Spinal cord (tissue), 9 donors: ENCODE measurements at regions not wholly inside any gene's neighbourhood (a gene's known extent, or its start where the extent isn't known, plus 50 kb on each side); places are given as distances from the start of the nearest gene placed in this dataset.

Experiments
- DNase-seq, 6 donors: peaks; one replicate each; pipeline versions ENCODE4 v3.0.0 to v3.0.0-alpha.2; 2013 to 2015; ENCODE audit warnings: low spot score in 6 of 6, low read depth in 4 of 6
- H3K27ac ChIP-seq: one replicate; pipeline ENCODE4 v1.5.1; 2013; ENCODE audit warnings: low read depth, low read length, control low read depth
- H3K27me3 ChIP-seq: one replicate; pipeline ENCODE4 v1.6.1; 2013; ENCODE audit warnings: low read length; ENCODE audit not compliant: control insufficient read depth, insufficient read depth
- H3K36me3 ChIP-seq: one replicate; pipeline ENCODE4 v1.6.1; 2013; ENCODE audit warnings: low read length; ENCODE audit not compliant: control insufficient read depth, insufficient read depth
- H3K4me1 ChIP-seq: one replicate; pipeline ENCODE4 v1.6.1; 2013; ENCODE audit warnings: low read length; ENCODE audit not compliant: control insufficient read depth, insufficient read depth
- H3K4me3 ChIP-seq: one replicate; pipeline ENCODE4 v1.5.1; 2013; ENCODE audit warnings: low read depth, low read length, control low read depth
- H3K9me3 ChIP-seq: one replicate; pipeline ENCODE4 v1.6.1; 2013; ENCODE audit warnings: low read length; ENCODE audit not compliant: control insufficient read depth, insufficient read depth
- WGBS: methylation state at CpG from one replicate; pipeline ENCODE4 v1.1.5; 2013; ENCODE audit warnings: missing lambda C conversion rate; ENCODE audit not compliant: insufficient coverage; 5-methylcytosine and 5-hydroxymethylcytosine counted together
- donor health status: healthy.

GRCh38 chr1:78286686-78287085 is 204.1 kb upstream of the PTGFR start:
- H3K27me3 ChIP-seq = no peaks in the 10 kb centered on the region
- no peak overlapping the region for H3K4me3 ChIP-seq
- H3K9me3 ChIP-seq = no peaks in the 10 kb centered on the region
- WGBS = 83% methylated on average over 1 of the region's 3 CpGs
- no peak overlapping the region for H3K27ac ChIP-seq
- no peak for DNase-seq
- no peaks in the 10 kb centered on the region for H3K4me1 ChIP-seq
- H3K36me3 ChIP-seq = no peaks in the 10 kb centered on the region

GRCh38 chr1:78289603-78290002 is 201.2 kb upstream of the PTGFR start:
- no peaks in the 10 kb centered on the region for H3K4me1 ChIP-seq
- H3K9me3 ChIP-seq = no peaks in the 10 kb centered on the region
- DNase-seq = no peak
- no peaks in the 10 kb centered on the region for H3K36me3 ChIP-seq
- no peaks in the 10 kb centered on the region for H3K27me3 ChIP-seq
- H3K4me3 ChIP-seq = no peak overlapping the region
- WGBS = no CpG with 5 or more reads among the region's 1 CpG
- no peak overlapping the region for H3K27ac ChIP-seq

GRCh38 chr1:78291418-78291817 is 199.4 kb upstream of the PTGFR start:
- no peak for DNase-seq
- Histone ChIP-seq H3K4me3 (no peak overlapping the region), H3K27me3 (no peaks in the 10 kb centered on the region), H3K4me1 (no peaks in the 10 kb centered on the region), H3K27ac (no peak overlapping the region), H3K36me3 (no peaks in the 10 kb centered on the region), H3K9me3 (no peaks in the 10 kb centered on the region)
- WGBS = no CpG with 5 or more reads among the region's 2 CpGs

DNA sequence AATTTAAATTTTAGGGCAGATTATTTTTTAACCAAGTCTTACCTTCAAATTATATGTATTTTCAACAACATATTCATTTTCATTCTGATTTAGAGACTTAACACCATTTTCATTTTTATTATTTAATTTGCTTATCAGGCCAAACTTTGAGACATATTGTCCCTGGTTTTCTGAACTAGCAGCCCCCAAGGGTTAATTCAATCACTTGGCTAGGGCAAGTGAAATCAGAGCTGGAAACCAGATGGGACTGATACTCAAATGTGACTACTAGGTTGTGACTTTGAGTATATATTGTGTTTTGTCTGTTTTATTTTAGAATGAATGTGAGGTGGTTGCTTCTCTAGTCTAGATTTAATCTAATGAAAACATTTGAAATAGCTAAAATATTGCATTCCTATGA is 198.9 kb upstream of the PTGFR start:
- H3K9me3 ChIP-seq = no peaks in the 10 kb centered on the region
- no peaks in the 10 kb centered on the region for H3K36me3 ChIP-seq
- no peaks in the 10 kb centered on the region for H3K4me1 ChIP-seq
- DNase-seq = no peak
- no peak overlapping the region for H3K27ac ChIP-seq
- H3K4me3 ChIP-seq = no peak overlapping the region
- H3K27me3 ChIP-seq = no peaks in the 10 kb centered on the region

- Histone ChIP-seq H3K27me3 (no peaks in the 10 kb centered on the region), H3K4me1 (no peaks in the 10 kb centered on the region), H3K27ac (no peak overlapping the region), H3K36me3 (no peaks in the 10 kb centered on the region), H3K4me3 (no peak overlapping the region), H3K9me3 (no peaks in the 10 kb centered on the region)
- WGBS = no CpG with 5 or more reads among the region's 3 CpGs
- no peak for DNase-seq
Measured at GRCh38 chr1:78292361-78292760, 198.4 kb upstream of the PTGFR start.

- no peaks in the 10 kb centered on the region for H3K4me1 ChIP-seq
- H3K27me3 ChIP-seq = no peaks in the 10 kb centered on the region
- no peaks in the 10 kb centered on the region for H3K9me3 ChIP-seq
- no peaks in the 10 kb centered on the region for H3K36me3 ChIP-seq
- no peak for DNase-seq
- no peak overlapping the region for H3K27ac ChIP-seq
- WGBS = 93% methylated on average over 4 of the region's 4 CpGs
- no peak overlapping the region for H3K4me3 ChIP-seq
Measured at GRCh38 chr1:78297836-78298235, 192.9 kb upstream of the PTGFR start.

DNA sequence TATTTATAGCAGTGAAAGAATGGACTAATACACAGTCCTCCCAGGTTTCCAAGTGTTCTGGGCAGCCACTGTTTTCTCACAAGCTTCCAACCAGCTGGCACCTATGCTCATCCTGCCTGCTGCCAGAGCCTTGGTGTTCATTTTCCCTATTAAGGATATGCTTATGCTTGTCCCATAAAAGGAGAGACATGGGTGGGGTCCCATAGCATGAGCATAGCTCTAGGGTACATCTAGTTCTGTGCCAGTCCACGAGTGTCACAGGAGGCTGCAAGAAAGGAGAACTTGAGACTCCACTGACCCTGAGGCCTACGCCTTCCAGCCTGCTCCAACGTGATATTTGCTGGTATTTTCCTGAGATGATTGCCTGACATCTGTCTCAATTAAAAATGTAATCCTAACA is 192.4 kb upstream of the PTGFR start:
- Histone ChIP-seq H3K27ac (no peak overlapping the region), H3K27me3 (no peaks in the 10 kb centered on the region), H3K4me1 (no peaks in the 10 kb centered on the region), H3K36me3 (no peaks in the 10 kb centered on the region), H3K9me3 (no peaks in the 10 kb centered on the region), H3K4me3 (no peak overlapping the region)
- DNase-seq = no peak
- 83% methylated on average over 2 of the region's 3 CpGs for WGBS

GRCh38 chr1:78301141-78301540 is 189.6 kb upstream of the PTGFR start:
- Histone ChIP-seq H3K9me3 (no peaks in the 10 kb centered on the region), H3K36me3 (no peaks in the 10 kb centered on the region), H3K4me3 (no peak overlapping the region), H3K27me3 (no peaks in the 10 kb centered on the region), H3K27ac (no peak overlapping the region), H3K4me1 (no peaks in the 10 kb centered on the region)
- no peak for DNase-seq
- 94% methylated on average over 5 of the region's 5 CpGs for WGBS

- 68% methylated on average over 2 of the region's 2 CpGs for WGBS
- H3K27ac ChIP-seq = no peak overlapping the region
- no peaks in the 10 kb centered on the region for H3K27me3 ChIP-seq
- H3K4me1 ChIP-seq = no peaks in the 10 kb centered on the region
- no peak for DNase-seq
- H3K9me3 ChIP-seq = no peaks in the 10 kb centered on the region
- no peaks in the 10 kb centered on the region for H3K36me3 ChIP-seq
- no peak overlapping the region for H3K4me3 ChIP-seq
Measured at GRCh38 chr1:78303620-78304019, 187.2 kb upstream of the PTGFR start.

GRCh38 chr1:78304341-78304740 is 186.4 kb upstream of the PTGFR start:
- DNase-seq = no peak
- no peak overlapping the region for H3K27ac ChIP-seq
- H3K9me3 ChIP-seq = no peaks in the 10 kb centered on the region
- H3K4me3 ChIP-seq = no peak overlapping the region
- no peaks in the 10 kb centered on the region for H3K36me3 ChIP-seq
- no peaks in the 10 kb centered on the region for H3K27me3 ChIP-seq
- WGBS = no CpG with 5 or more reads among the region's 1 CpG
- H3K4me1 ChIP-seq = no peaks in the 10 kb centered on the region
